GM23338 (cell line): ENCODE measurements at regions not wholly inside any gene's neighbourhood (a gene's known extent, or its start where the extent isn't known, plus 50 kb on each side); places are given as distances from the start of the nearest gene placed in this dataset.

Experiments
- ATAC-seq: fragments of 200-7000 bp; cut with Tn5 transposase; 3 replicates; pipeline ENCODE4 v1.9.1; 2020
- DNase-seq: peaks from one replicate; pipeline ENCODE4 v3.0.0-alpha.2; 2015; ENCODE audit warnings: low spot score
- H2AFZ ChIP-seq: fragments of 200-600 bp; sonication (generic); 2 replicates; pipeline ENCODE4 v1.8.0; 2016; ENCODE audit warnings: antibody characterized with exemption, mild to moderate bottlenecking, moderate library complexity
- H3F3A ChIP-seq: fragments of 200-600 bp; sonication (generic); replicated peaks from 2 replicates; pipeline ENCODE4 v1.8.0; 2017; ENCODE audit warnings: antibody characterized with exemption, mixed run types, low read depth
- H3K27ac ChIP-seq: fragments of 200-600 bp; sonication (generic); 2 replicates; pipeline ENCODE4 v1.6.1; 2016; ENCODE audit warnings: low read depth
- H3K27me3 ChIP-seq: fragments of 200-600 bp; sonication (generic); 2 replicates; pipeline ENCODE4 v1.8.0; 2016; ENCODE audit warnings: mild to moderate bottlenecking, mixed run types, moderate library complexity; ENCODE audit not compliant: insufficient read depth
- H3K36me3 ChIP-seq: fragments of 200-600 bp; sonication (generic); 2 replicates; pipeline ENCODE4 v1.8.0; 2016; ENCODE audit warnings: mild to moderate bottlenecking; ENCODE audit not compliant: insufficient read depth
- H3K4me1 ChIP-seq: fragments of 200-600 bp; sonication (generic); 2 replicates; pipeline ENCODE4 v1.8.0; 2016; ENCODE audit warnings: mild to moderate bottlenecking, moderate library complexity; ENCODE audit not compliant: insufficient read depth
- H3K4me2 ChIP-seq: fragments of 200-600 bp; sonication (generic); 2 replicates; pipeline ENCODE4 v1.7.1; 2017; ENCODE audit warnings: mixed run types
- H3K4me3 ChIP-seq: fragments of 200-600 bp; sonication (generic); 2 replicates; pipeline ENCODE4 v1.6.1; 2016; ENCODE audit warnings: mixed run types
- H3K79me2 ChIP-seq: fragments of 200-600 bp; sonication (generic); replicated peaks from 2 replicates; pipeline ENCODE4 v1.8.0; 2017; ENCODE audit warnings: mild to moderate bottlenecking; ENCODE audit not compliant: insufficient read depth
- H3K9me2 ChIP-seq: fragments of 200-600 bp; sonication (generic); 2 replicates; pipeline ENCODE4 v1.8.0; 2017; ENCODE audit not compliant: insufficient read depth
- H4K20me1 ChIP-seq: fragments of 200-600 bp; sonication (generic); replicated peaks from 2 replicates; pipeline ENCODE4 v1.8.0; 2017; ENCODE audit warnings: mild to moderate bottlenecking; ENCODE audit not compliant: insufficient read depth
- H3K27ac Mint-ChIP-seq: 2 replicates; pipeline ENCODE4 v1.8.0; 2020; ENCODE audit warnings: inconsistent platforms, mild to moderate bottlenecking, moderate library complexity, mixed read lengths
- H3K27me3 Mint-ChIP-seq: 3 replicates; pipeline ENCODE4 v1.8.0; 2022; ENCODE audit warnings: low read depth, mild to moderate bottlenecking, moderate library complexity, mixed read lengths, inconsistent platforms; ENCODE audit not compliant: insufficient read depth, poor library complexity
- H3K36me3 Mint-ChIP-seq: 3 replicates; pipeline ENCODE4 v1.8.0; 2021; ENCODE audit warnings: low read depth, mild to moderate bottlenecking, inconsistent platforms, moderate library complexity, mixed read lengths
- H3K4me1 Mint-ChIP-seq: 3 replicates; pipeline ENCODE4 v1.8.0; 2020; ENCODE audit warnings: mild to moderate bottlenecking, inconsistent platforms, mixed read lengths
- H3K4me3 Mint-ChIP-seq: 3 replicates; pipeline ENCODE4 v1.8.0; 2021; ENCODE audit warnings: moderate library complexity, mild to moderate bottlenecking, inconsistent platforms, mixed read lengths
- H3K9me3 Mint-ChIP-seq: 3 replicates; pipeline ENCODE4 v1.8.0; 2020; ENCODE audit warnings: moderate library complexity, mild to moderate bottlenecking, inconsistent platforms, mixed read lengths
- CREB1 ChIP-seq: fragments of 250-450 bp; sonication (Bioruptor Pico); IDR thresholded peaks from 2 replicates; pipeline ENCODE4 v1.5.0; 2020; ENCODE audit warnings: low read depth, mild to moderate bottlenecking, moderate library complexity
- EZH2 ChIP-seq: fragments of 200-600 bp; sonication (generic); IDR thresholded peaks from one replicate; pipeline ENCODE4 v1.8.0; 2017; ENCODE audit warnings: antibody characterized with exemption, mild to moderate bottlenecking, low read depth; ENCODE audit not compliant: unreplicated experiment
- EZH2phosphoT487 ChIP-seq: fragments of 200-600 bp; sonication (generic); IDR thresholded peaks from one replicate; pipeline ENCODE4 v1.8.1; 2018; ENCODE audit warnings: antibody characterized with exemption; ENCODE audit not compliant: unreplicated experiment
- NANOG ChIP-seq: IDR thresholded peaks from 2 replicates; pipeline ENCODE4 v1.6.1; 2016; ENCODE audit warnings: antibody characterized with exemption, borderline replicate concordance
- REST ChIP-seq: IDR thresholded peaks from one replicate; pipeline ENCODE4 v1.6.1; 2018; ENCODE audit warnings: antibody characterized with exemption; ENCODE audit not compliant: unreplicated experiment
- ZNF331 ChIP-seq: fragments of 250-450 bp; sonication (Bioruptor Pico); IDR thresholded peaks from 2 replicates; pipeline ENCODE4 v1.5.0; 2020; ENCODE audit warnings: low read depth, mild to moderate bottlenecking, moderate library complexity
- ZNF462 ChIP-seq: fragments of 250-450 bp; sonication (Bioruptor Pico); IDR thresholded peaks from 2 replicates; pipeline ENCODE4 v1.5.0; 2020; ENCODE audit warnings: mild to moderate bottlenecking, moderate library complexity

DNA sequence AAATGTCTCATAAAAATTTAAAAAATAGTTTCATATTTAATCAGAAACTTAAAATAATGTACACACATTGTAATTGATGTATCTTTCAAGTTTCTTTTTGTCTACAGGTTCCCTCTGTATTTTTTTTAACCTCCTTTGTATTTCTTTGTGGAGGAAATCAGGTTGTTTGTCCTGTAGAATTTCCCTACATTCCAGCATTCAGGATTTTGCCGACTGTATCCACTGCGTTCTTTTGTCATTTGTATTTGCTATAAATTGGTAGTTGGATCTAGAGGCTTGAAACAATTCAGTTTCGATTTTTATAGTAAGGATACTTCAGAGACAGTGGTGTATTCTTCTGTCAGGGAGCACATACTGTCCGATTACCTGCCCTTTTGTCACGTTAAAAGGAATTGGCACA is 367.2 kb downstream of the SOX2 start (continued):
- no peak for TF ChIP-seq REST
- TF ChIP-seq CREB1: no peak
- no peak for TF ChIP-seq EZH2phosphoT487
- no peak for TF ChIP-seq NANOG
- TF ChIP-seq ZNF331: no peak

DNA sequence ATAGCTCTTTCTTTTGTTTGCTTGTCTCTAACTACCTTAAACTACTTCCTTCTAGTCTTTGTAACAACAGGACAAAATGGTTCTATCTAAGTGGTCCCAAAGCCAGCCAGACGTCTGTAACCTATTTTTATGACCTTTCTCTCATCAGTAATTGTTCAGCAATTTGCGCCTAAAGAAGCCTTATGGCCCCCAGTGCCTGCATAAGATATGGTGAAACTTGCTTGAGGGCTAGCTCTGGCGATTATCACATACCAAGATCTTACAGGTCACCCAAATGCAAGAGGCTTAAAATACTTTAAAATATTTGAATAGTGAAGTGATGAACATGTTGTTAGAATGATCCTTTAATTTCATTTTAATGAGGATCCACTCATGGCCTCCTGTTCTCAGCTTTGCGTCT is 369.4 kb downstream of the SOX2 start:
- peaks cover 51% of the 10 kb centered on the region for H3K4me1 ChIP-seq
- no peaks in the 10 kb centered on the region for H3K9me2 ChIP-seq
- H3F3A ChIP-seq: no peaks in the 10 kb centered on the region
- peak overlapping the region; percentile 4; the same call in 1 of the 2 replicates for H3K27ac ChIP-seq
- no peaks in the 10 kb centered on the region for H3K36me3 ChIP-seq
- Mint-ChIP-seq H3K9me3 (no peaks in the 10 kb centered on the region), H3K36me3 (no peaks in the 10 kb centered on the region), H3K4me3 (peak overlapping the region; percentile 0; the same call in 1 of the 3 replicates), H3K27me3 (peaks cover 10% of the 10 kb centered on the region), H3K27ac (peak overlapping the region; percentile 15; the same call in 1 of the 2 replicates), H3K4me1 (peaks cover 62% of the 10 kb centered on the region)
- no peak for TF ChIP-seq CREB1
- TF ChIP-seq EZH2phosphoT487: no peak
- no peak for TF ChIP-seq REST
- no peak for TF ChIP-seq NANOG
- no peak for TF ChIP-seq ZNF462
- no peak for TF ChIP-seq EZH2
- ATAC-seq: no peak
- no peaks in the 10 kb centered on the region for H3K27me3 ChIP-seq
- H2AFZ ChIP-seq: no peak overlapping the region
- H3K4me3 ChIP-seq: no peak overlapping the region
- no peaks in the 10 kb centered on the region for H4K20me1 ChIP-seq
- peak overlapping the region; percentile 7 for H3K4me2 ChIP-seq
- DNase-seq: no peak
- H3K79me2 ChIP-seq: no peaks in the 10 kb centered on the region
